Esophagus muscularis mucosa (tissue), 4 donors: ENCODE measurements at regions not wholly inside any gene's neighbourhood (a gene's known extent, or its start where the extent isn't known, plus 50 kb on each side); places are given as distances from the start of the nearest gene placed in this dataset.

ENCODE experiments used
- DNase-seq: peaks from one replicate; pipeline ENCODE4 v3.0.0-alpha.2; 2017; ENCODE audit errors: extremely low spot score
- H3K27ac ChIP-seq, 4 donors: fragments of 200-600 bp; sonication (generic); replicated peaks in 1 of 4; 1 replicate in 3 of 4; 2 replicates in 1 of 4; pipeline ENCODE4 v1.5.1; 2016 to 2019; ENCODE audit warnings: mild to moderate bottlenecking in 1 of 4
- H3K27me3 ChIP-seq, 4 donors: fragments of 200-600 bp; sonication (generic); one replicate each; pipeline versions ENCODE4 v1.5.1 to v1.6.0; 2016 to 2019
- H3K36me3 ChIP-seq, 4 donors: fragments of 200-600 bp; sonication (generic); one replicate each; pipeline ENCODE4 v1.5.1; 2016 to 2019
- H3K4me1 ChIP-seq, 4 donors: fragments of 200-600 bp; sonication (generic); one replicate each; pipeline ENCODE4 v1.5.1; 2016 to 2019
- H3K4me3 ChIP-seq, 4 donors: fragments of 200-600 bp; sonication (generic); 1 replicate in 2 of 4; 2 replicates in 2 of 4; pipeline ENCODE4 v1.5.1; 2016 to 2019; ENCODE audit warnings: mild to moderate bottlenecking in 4 of 4, moderate library complexity in 1 of 4
- H3K9me3 ChIP-seq, 4 donors: fragments of 200-600 bp; sonication (generic); 1 replicate in 3 of 4; 2 replicates in 1 of 4; pipeline ENCODE4 v1.5.1; 2016 to 2019
- EP300 ChIP-seq: sonication (generic); formaldehyde crosslinking; IDR thresholded peaks from one replicate; pipeline ENCODE4 v1.6.1; 2017; ENCODE audit warnings: antibody characterized with exemption
- POLR2A ChIP-seq: fragments of 450-650 bp; IDR thresholded peaks from one replicate; pipeline ENCODE4 v1.6.1; 2017; ENCODE audit warnings: antibody characterized with exemption, moderate library complexity, mild to moderate bottlenecking, low read depth
- POLR2AphosphoS5 ChIP-seq, 2 donors: sonication (generic); formaldehyde crosslinking; IDR thresholded peaks; one replicate each; pipeline ENCODE4 v1.6.1; 2017; ENCODE audit warnings: antibody characterized with exemption in 2 of 2
- WGBS: methylation state at CpG from one replicate; pipeline ENCODE4 v1.1.5; 2018; 5-methylcytosine and 5-hydroxymethylcytosine counted together
- intact Hi-C: fragments of 100-400 bp; cut with DNase I; formaldehyde crosslinking; loops from one replicate; pipeline ENCODE4 v1.15.1; 2023
- TF ChIP-seq, protein P1 (sequence below), 3 experiments: fragments of 200-600 bp in 2 of 3; fragments of 450-650 bp in 1 of 3; sonication (generic) in 2 of 3; IDR thresholded peaks; one replicate each; pipeline ENCODE4 v1.5.1; 2017 to 2019; ENCODE audit warnings: antibody characterized with exemption in 3 of 3, mild to moderate bottlenecking in 2 of 3, moderate library complexity in 1 of 3

DNA sequence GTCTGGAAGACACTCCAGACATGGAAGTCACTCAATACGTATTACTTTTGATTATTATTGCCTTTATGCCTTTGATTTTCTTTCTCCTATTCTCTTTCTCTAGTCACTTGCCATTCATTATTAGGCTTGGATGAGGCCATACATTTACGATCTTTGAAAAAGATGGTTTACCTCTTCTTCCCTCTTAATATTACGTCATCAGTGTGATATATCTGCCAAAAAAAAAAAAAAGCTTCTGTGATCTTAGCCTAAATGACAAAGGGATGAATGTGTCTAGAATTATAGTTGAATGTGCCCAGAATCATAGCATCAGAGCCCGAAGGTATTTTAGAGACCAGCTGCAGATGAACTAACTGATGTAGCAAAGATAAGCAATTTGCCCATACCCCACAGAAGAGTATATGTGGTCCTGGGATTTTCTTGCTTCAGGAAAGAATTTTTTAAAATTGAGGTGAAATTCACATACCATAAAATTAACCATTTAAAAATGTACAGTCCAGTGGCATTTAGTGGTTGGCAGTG, 73.9 kb downstream of the HHEX start:
- intact Hi-C loops: no loop called here
- TF ChIP-seq, protein P1, sequence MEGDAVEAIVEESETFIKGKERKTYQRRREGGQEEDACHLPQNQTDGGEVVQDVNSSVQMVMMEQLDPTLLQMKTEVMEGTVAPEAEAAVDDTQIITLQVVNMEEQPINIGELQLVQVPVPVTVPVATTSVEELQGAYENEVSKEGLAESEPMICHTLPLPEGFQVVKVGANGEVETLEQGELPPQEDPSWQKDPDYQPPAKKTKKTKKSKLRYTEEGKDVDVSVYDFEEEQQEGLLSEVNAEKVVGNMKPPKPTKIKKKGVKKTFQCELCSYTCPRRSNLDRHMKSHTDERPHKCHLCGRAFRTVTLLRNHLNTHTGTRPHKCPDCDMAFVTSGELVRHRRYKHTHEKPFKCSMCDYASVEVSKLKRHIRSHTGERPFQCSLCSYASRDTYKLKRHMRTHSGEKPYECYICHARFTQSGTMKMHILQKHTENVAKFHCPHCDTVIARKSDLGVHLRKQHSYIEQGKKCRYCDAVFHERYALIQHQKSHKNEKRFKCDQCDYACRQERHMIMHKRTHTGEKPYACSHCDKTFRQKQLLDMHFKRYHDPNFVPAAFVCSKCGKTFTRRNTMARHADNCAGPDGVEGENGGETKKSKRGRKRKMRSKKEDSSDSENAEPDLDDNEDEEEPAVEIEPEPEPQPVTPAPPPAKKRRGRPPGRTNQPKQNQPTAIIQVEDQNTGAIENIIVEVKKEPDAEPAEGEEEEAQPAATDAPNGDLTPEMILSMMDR (IDR thresholded peaks at IDR 0.05): no peak
- TF ChIP-seq POLR2AphosphoS5 (IDR thresholded peaks at IDR 0.05) (no peak), EP300 (no peak), POLR2A (no peak)
- no peak overlapping the region for H3K27ac ChIP-seq
- 90% methylated on average over 4 of the region's 4 CpGs for WGBS
- no peak for DNase-seq
- no peak overlapping the region for H3K4me3 ChIP-seq
- H3K9me3 ChIP-seq: no peaks in the 10 kb centered on the region
- no peaks in the 10 kb centered on the region for H3K27me3 ChIP-seq
- peaks cover 3 to 32% (median 25%) of the 10 kb centered on the region in 4 donors for H3K4me1 ChIP-seq
- H3K36me3 ChIP-seq: no peaks in the 10 kb centered on the region

- intact Hi-C loops: no loop called here
- TF ChIP-seq, protein P1 (IDR thresholded peaks at IDR 0.05): no peak
- TF ChIP-seq POLR2AphosphoS5 (IDR thresholded peaks at IDR 0.05) (no peak), EP300 (no peak), POLR2A (no peak)
Observed at GRCh38 chr10:92766451-92766850, 76.7 kb downstream of the HHEX start.

GRCh38 chr10:92768104-92768503, 78.3 kb downstream of the HHEX start:
- TF ChIP-seq POLR2A (no peak), POLR2AphosphoS5 (IDR thresholded peaks at IDR 0.05) (no peak), EP300 (no peak)
- TF ChIP-seq, protein P1 (IDR thresholded peaks at IDR 0.05): no peak
- Histone ChIP-seq H3K4me1 (no peaks in the 10 kb centered on the region), H3K4me3 (no peak overlapping the region), H3K27ac (no peak overlapping the region), H3K36me3 (no peaks in the 10 kb centered on the region), H3K9me3 (no peaks in the 10 kb centered on the region), H3K27me3 (no peaks in the 10 kb centered on the region)
- no peak for DNase-seq
- intact Hi-C loops: no loop called here
- 89% methylated on average over 1 of the region's 1 CpG for WGBS

More at GRCh38 chr10:92766451-92766850, 76.7 kb downstream of the HHEX start:
- Histone ChIP-seq H3K4me1 (peaks cover 0 to 8% (median 7%) of the 10 kb centered on the region in 4 donors), H3K27ac (no peak overlapping the region), H3K36me3 (no peaks in the 10 kb centered on the region), H3K4me3 (no peak overlapping the region), H3K27me3 (no peaks in the 10 kb centered on the region), H3K9me3 (no peaks in the 10 kb centered on the region)
- no peak for DNase-seq
- 100% methylated on average over 2 of the region's 2 CpGs for WGBS

- DNase-seq: no peak
- TF ChIP-seq POLR2AphosphoS5 (IDR thresholded peaks at IDR 0.05) (no peak), EP300 (no peak), POLR2A (no peak)
- TF ChIP-seq, protein P1 (IDR thresholded peaks at IDR 0.05): no peak
- no peak overlapping the region for H3K27ac ChIP-seq
- no peaks in the 10 kb centered on the region for H3K36me3 ChIP-seq
- H3K27me3 ChIP-seq: no peaks in the 10 kb centered on the region
- no peaks in the 10 kb centered on the region for H3K9me3 ChIP-seq
- no peak overlapping the region for H3K4me3 ChIP-seq
- no peaks in the 10 kb centered on the region for H3K4me1 ChIP-seq
- intact Hi-C loops: loop anchor here (5.0 kb wide), 1 partner anchor 39 kb away; no protein-coding TSS in a partner anchor
Observed at GRCh38 chr10:92773776-92774175, 74.5 kb upstream of the EXOC6 start.

DNA sequence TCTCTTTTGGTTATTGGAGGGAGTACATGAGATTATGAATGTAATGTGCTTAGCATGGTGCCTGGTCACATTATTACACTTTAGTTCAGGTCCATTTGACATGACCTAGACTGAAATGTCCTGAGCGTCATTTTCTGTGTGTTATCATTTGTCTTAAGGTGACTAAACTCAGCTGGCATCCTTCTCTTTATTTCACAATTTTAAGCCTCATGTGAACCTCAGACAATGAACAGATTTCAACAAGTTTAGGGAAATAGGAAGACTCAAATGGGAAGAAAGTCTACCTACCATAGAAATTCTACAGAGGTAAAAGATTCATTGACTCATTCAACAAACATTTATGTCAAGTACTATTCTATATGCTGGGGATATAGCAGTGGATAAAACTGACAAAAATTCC, 70.2 kb upstream of the EXOC6 start:
- DNase-seq: no peak
- H3K4me1 ChIP-seq: no peaks in the 10 kb centered on the region
- intact Hi-C loops: no loop called here
- H3K9me3 ChIP-seq: no peaks in the 10 kb centered on the region
- no peaks in the 10 kb centered on the region for H3K27me3 ChIP-seq
- H3K27ac ChIP-seq: no peak overlapping the region
- no peaks in the 10 kb centered on the region for H3K36me3 ChIP-seq
- TF ChIP-seq POLR2A (no peak), EP300 (no peak), POLR2AphosphoS5 (IDR thresholded peaks at IDR 0.05) (no peak)
- TF ChIP-seq, protein P1 (IDR thresholded peaks at IDR 0.05): no peak
- H3K4me3 ChIP-seq: no peak overlapping the region
- WGBS: 70% methylated on average over 1 of the region's 1 CpG
